GM12878 (cell line): ENCODE measurements at regions not wholly inside any gene's neighbourhood (a gene's known extent, or its start where the extent isn't known, plus 50 kb on each side); places are given as distances from the start of the nearest gene placed in this dataset.

Experiments used
- ATAC-seq: fragments of 200-7000 bp; cut with Tn5 transposase; 3 replicates; pipeline ENCODE4 v1.9.1; 2020; ENCODE audit warnings: mild to moderate bottlenecking, moderate library complexity
- BruUV-seq: library from RNA; stranded (reverse); fragments of 400-500 nt; replicated peaks from 2 replicates; lab custom pipeline; 2021; lab: Mats Ljungman, UMichigan
- CTCF ChIA-PET: fragments of 300-600 bp; sonication (Branson Sonifier 250); formaldehyde crosslinking; extraction: SDS; loops from one replicate; lab custom pipeline; 2021; ENCODE audit warnings: inconsistent platforms; lab: Yijun Ruan, JAX
- POLR2A ChIA-PET: fragments of 350-600 bp; formaldehyde crosslinking; extraction: SDS; loops from one replicate; lab custom pipeline; 2021; ENCODE audit warnings: inconsistent platforms; lab: Charles Lee
- RAD21 ChIA-PET: fragments of 300-600 bp; sonication (Branson Sonifier 250); formaldehyde crosslinking; loops from one replicate; lab custom pipeline; 2023; ENCODE audit warnings: antibody characterized with exemption; ENCODE audit not compliant: unreplicated experiment; lab: Charles Lee
- SMC1A ChIA-PET: fragments of 300-600 bp; sonication (Branson Sonifier 250); formaldehyde crosslinking; loops from one replicate; lab custom pipeline; 2023; ENCODE audit not compliant: unreplicated experiment, uncharacterized antibody; lab: Charles Lee
- DNase-seq: peaks from one replicate; pipeline ENCODE4 v3.0.0-alpha.2; 2011; ENCODE audit warnings: low read depth, low spot score
- FAIRE-seq: peaks from 3 replicates; lab custom pipeline; 2011; peaks lifted over from hg19 to GRCh38; lab: Jason Lieb, UNC
- H2AFZ ChIP-seq: 2 replicates; pipeline ENCODE4 v1.6.0; 2011; ENCODE audit warnings: low read depth, low read length, control low read depth; ENCODE audit not compliant: control insufficient read depth
- H3K27ac ChIP-seq: 2 replicates; pipeline ENCODE4 v1.5.1; 2011; ENCODE audit warnings: control low read depth; ENCODE audit not compliant: control insufficient read depth, insufficient read depth
- H3K27me3 ChIP-seq, 2 experiments: replicated peaks in 1 of 2; 2 replicates each; pipeline versions ENCODE4 v1.6.0 to v1.6.1; 2011; ENCODE audit warnings: low read length in 1 of 2; ENCODE audit not compliant: control insufficient read depth in 2 of 2, insufficient read depth in 2 of 2
- H3K36me3 ChIP-seq, 2 experiments: 2 replicates each; pipeline ENCODE4 v1.5.1; 2011; ENCODE audit warnings: low read length in 1 of 2; ENCODE audit not compliant: control insufficient read depth in 2 of 2, insufficient read depth in 2 of 2
- H3K4me1 ChIP-seq: 2 replicates; pipeline ENCODE4 v1.6.1; 2011; ENCODE audit warnings: mild to moderate bottlenecking, low read length, moderate library complexity, mixed read lengths; ENCODE audit not compliant: control insufficient read depth, insufficient read depth
- H3K4me2 ChIP-seq: 2 replicates; pipeline ENCODE4 v1.6.0; 2011; ENCODE audit warnings: control low read depth; ENCODE audit not compliant: control insufficient read depth, insufficient read depth
- H3K4me3 ChIP-seq: fragments of 200-600 bp; sonication (generic); 2 replicates; pipeline ENCODE4 v1.5.1; 2016
- H3K79me2 ChIP-seq: 2 replicates; pipeline ENCODE4 v1.6.0; 2011; ENCODE audit warnings: low read length; ENCODE audit not compliant: control insufficient read depth, insufficient read depth
- H3K9ac ChIP-seq: 2 replicates; pipeline ENCODE4 v1.8.0; 2011; ENCODE audit warnings: low read length, control low read depth, mixed read lengths; ENCODE audit not compliant: control insufficient read depth, insufficient read depth
- H3K9me3 ChIP-seq: replicated peaks from 3 replicates; pipeline ENCODE4 v1.5.1; 2011; ENCODE audit warnings: mild to moderate bottlenecking, low read length; ENCODE audit not compliant: control insufficient read depth, insufficient read depth
- H4K20me1 ChIP-seq: 2 replicates; pipeline ENCODE4 v1.6.0; 2011; ENCODE audit not compliant: control insufficient read depth, insufficient read depth
- ATF7 ChIP-seq: fragments of 450-650 bp; IDR thresholded peaks from 2 replicates; pipeline ENCODE4 v1.6.1; 2016; ENCODE audit warnings: low read depth, mild to moderate bottlenecking
- BHLHE40 ChIP-seq, 2 experiments: fragments of 450-650 bp in 1 of 2; IDR thresholded peaks; 2 replicates each; pipeline ENCODE4 v1.6.1; 2011 to 2017; ENCODE audit warnings: low read depth in 2 of 2, borderline replicate concordance in 1 of 2, improper control_type of control experiment in 1 of 2, low read length in 1 of 2, mild to moderate bottlenecking in 1 of 2
- CHD2 ChIP-seq: IDR thresholded peaks from 2 replicates; pipeline ENCODE4 v1.6.1; 2011; ENCODE audit warnings: low read depth, low read length, improper control_type of control experiment, borderline replicate concordance
- CHD4 ChIP-seq: fragments of 200-600 bp; sonication (generic); IDR thresholded peaks from 2 replicates; pipeline ENCODE4 v1.6.1; 2016; ENCODE audit warnings: mild to moderate bottlenecking
- CTCF ChIP-seq, 3 experiments: IDR thresholded peaks in 2 of 3; conservative IDR thresholded peaks in 1 of 3; 2 replicates each; pipeline ENCODE4 v1.5.1; 2011; ENCODE audit warnings: low read depth in 3 of 3, low read length in 3 of 3, mild to moderate bottlenecking in 3 of 3, control low read depth in 2 of 3, moderate library complexity in 2 of 3, inconsistent platforms in 1 of 3, mixed read lengths in 1 of 3; ENCODE audit not compliant: control insufficient read depth in 2 of 3, insufficient read depth in 1 of 3; ENCODE audit errors: extremely low read depth in 1 of 3
- MLLT1 ChIP-seq: fragments of 450-650 bp; IDR thresholded peaks from 2 replicates; pipeline ENCODE4 v1.6.1; 2016; ENCODE audit warnings: mild to moderate bottlenecking
- NRF1 ChIP-seq: conservative IDR thresholded peaks from 2 replicates; pipeline ENCODE4 v1.6.1; 2011; ENCODE audit warnings: mild to moderate bottlenecking, low read depth, low read length, improper control_type of control experiment
- PAX5 ChIP-seq: IDR thresholded peaks from 2 replicates; pipeline ENCODE4 v1.6.1; 2011; ENCODE audit warnings: low read depth, low read length, borderline replicate concordance
- POLR2AphosphoS5 ChIP-seq: IDR thresholded peaks from 2 replicates; pipeline ENCODE4 v1.6.1; 2011; ENCODE audit warnings: mild to moderate bottlenecking, low read length, inconsistent platforms
- RFX5 ChIP-seq: IDR thresholded peaks from 2 replicates; pipeline ENCODE4 v1.6.1; 2011; ENCODE audit warnings: low read depth, low read length, improper control_type of control experiment
- SRF ChIP-seq, 2 experiments: IDR thresholded peaks; 2 replicates each; pipeline ENCODE4 v1.6.1; 2011; ENCODE audit warnings: low read depth in 2 of 2, low read length in 2 of 2, mild to moderate bottlenecking in 1 of 2, moderate library complexity in 1 of 2
- WRNIP1 ChIP-seq: IDR thresholded peaks from 2 replicates; pipeline ENCODE4 v1.6.1; 2011; ENCODE audit warnings: low read depth, low read length, improper control_type of control experiment, borderline replicate concordance
- YBX1 ChIP-seq: fragments of 450-650 bp; IDR thresholded peaks from 2 replicates; pipeline ENCODE4 v1.6.1; 2016; ENCODE audit warnings: antibody characterized with exemption
- ZNF687 ChIP-seq: fragments of 450-650 bp; IDR thresholded peaks from 2 replicates; pipeline ENCODE4 v1.6.1; 2017; ENCODE audit warnings: mild to moderate bottlenecking, moderate library complexity
- WGBS: methylation state at CpG from one replicate; pipeline ENCODE4 v1.1.6; 2016; ENCODE audit warnings: low lambda C conversion rate; ENCODE audit not compliant: insufficient replicate concordance, insufficient coverage; ENCODE audit errors: missing lambda C conversion rate; 5-methylcytosine and 5-hydroxymethylcytosine counted together
- in situ Hi-C: fragments of 300-500 bp; cut with MboI; formaldehyde crosslinking; loops from 9 replicates; pipeline ENCODE4 v1.14.3; 2018; ENCODE audit warnings: mixed read lengths
- intact Hi-C: fragments of 100-400 bp; cut with micrococcal nuclease; formaldehyde crosslinking; loops from one replicate; pipeline ENCODE4 v1.14.2; 2022; ENCODE audit not compliant: unreplicated experiment

GRCh38 chr14:84533181-84533725 is 996.7 kb upstream of the FLRT2 start:
- no peak for FAIRE-seq
- Histone ChIP-seq H3K4me2 (no peak overlapping the region), H3K79me2 (no peaks in the 10 kb centered on the region), H3K27ac (no peak overlapping the region), H2AFZ (no peak overlapping the region), H3K9ac (no peak overlapping the region), H3K4me3 (no peak overlapping the region), H3K9me3 (no peaks in the 10 kb centered on the region), H3K27me3 (no peaks in the 10 kb centered on the region), H4K20me1 (no peaks in the 10 kb centered on the region), H3K36me3 (no peaks in the 10 kb centered on the region), H3K4me1 (no peaks in the 10 kb centered on the region)
- intact Hi-C loops: no loop called here
- DNase-seq: no peak
- in situ Hi-C loops: no loop called here
- no peak for ATAC-seq
- ChIA-PET RAD21 (interaction anchor here (1.4 kb wide), 1 partner anchor 10 kb away, joined by 3 read pairs; no protein-coding TSS in a partner anchor), CTCF (no interaction called here), SMC1A (no interaction called here), POLR2A (no interaction called here)
- WGBS: 39% methylated on average over 3 of the region's 3 CpGs
- TF ChIP-seq POLR2AphosphoS5 (no peak), WRNIP1 (no peak), SRF (IDR thresholded peaks at IDR 0.05; ENCODE audit: low read depth in 2 of 2, low read length in 2 of 2) (no peak), CHD2 (no peak), CTCF (IDR thresholded peaks at IDR 0.05 in 2 of 3, conservative IDR thresholded peaks at IDR 0.05 in 1 of 3; ENCODE audit: control insufficient read depth in 2 of 3, extremely low read depth in 1 of 3, insufficient read depth in 1 of 3, low read depth in 3 of 3, low read length in 3 of 3) (no peak), BHLHE40 (IDR thresholded peaks at IDR 0.05; ENCODE audit: borderline replicate concordance in 1 of 2, low read depth in 2 of 2, low read length in 1 of 2) (no peak), CHD4 (no peak), NRF1 (no peak), RFX5 (no peak), ATF7 (no peak), YBX1 (no peak), ZNF687 (no peak), MLLT1 (no peak), PAX5 (no peak)
- no TSS peak for BruUV-seq
